Hepatocyte (in vitro differentiated cells): ENCODE measurements at regions not wholly inside any gene's neighbourhood (a gene's known extent, or its start where the extent isn't known, plus 50 kb on each side); places are given as distances from the start of the nearest gene placed in this dataset.

ENCODE experiments used
- CTCF ChIP-seq: fragments of 200-600 bp; sonication (generic); IDR thresholded peaks from 2 replicates; pipeline ENCODE4 v1.5.1; 2016; ENCODE audit warnings: antibody characterized with exemption, mild to moderate bottlenecking; ENCODE audit not compliant: poor library complexity
- EZH2phosphoT487 ChIP-seq: fragments of 200-600 bp; sonication (generic); IDR thresholded peaks from one replicate; pipeline ENCODE4 v1.6.1; 2018; ENCODE audit warnings: antibody characterized with exemption, mild to moderate bottlenecking, low read depth, moderate library complexity; ENCODE audit not compliant: unreplicated experiment, severe bottlenecking

GRCh38 chr6:148005806-148006205 is 336.8 kb upstream of the SASH1 start:
- no peak for TF ChIP-seq CTCF
- TF ChIP-seq EZH2phosphoT487, result no peak
